Tibial nerve (tissue), 4 donors: ENCODE measurements at regions not wholly inside any gene's neighbourhood (a gene's known extent, or its start where the extent isn't known, plus 50 kb on each side); places are given as distances from the start of the nearest gene placed in this dataset.
"Not testable (repeated sequence)": the region's sequence is repeated elsewhere in the genome, so short reads cannot be mapped to it uniquely, and the experiment has no call there.

Experiments used
- DNase-seq, 2 donors: peaks; one replicate each; pipeline ENCODE4 v3.0.0-alpha.2; 2019; ENCODE audit warnings: low spot score in 2 of 2
- H3K27ac ChIP-seq, 4 donors: fragments of 200-600 bp; sonication (generic) in 3 of 4; one replicate each; pipeline ENCODE4 v1.5.1; 2017 to 2019; ENCODE audit warnings: mild to moderate bottlenecking in 1 of 4
- H3K27me3 ChIP-seq, 2 donors: fragments of 200-600 bp; sonication (generic) in 1 of 2; one replicate each; pipeline versions ENCODE4 v1.5.1 to v1.6.0; 2017 to 2019
- H3K36me3 ChIP-seq, 3 donors: fragments of 200-600 bp; sonication (generic); one replicate each; pipeline ENCODE4 v1.5.1; 2018 to 2019
- H3K4me1 ChIP-seq, 4 donors: fragments of 200-600 bp; sonication (generic) in 3 of 4; one replicate each; pipeline ENCODE4 v1.5.1; 2017 to 2019
- H3K4me3 ChIP-seq, 4 donors: fragments of 200-600 bp; sonication (generic) in 3 of 4; one replicate each; pipeline ENCODE4 v1.5.1; 2017 to 2019; ENCODE audit warnings: mild to moderate bottlenecking in 1 of 4, moderate library complexity in 1 of 4
- H3K9me3 ChIP-seq, 4 donors: fragments of 200-600 bp; sonication (generic) in 3 of 4; one replicate each; pipeline ENCODE4 v1.5.1; 2017 to 2019
- EP300 ChIP-seq, 2 donors: sonication (generic); formaldehyde crosslinking; IDR thresholded peaks; one replicate each; pipeline ENCODE4 v1.6.1; 2017; ENCODE audit warnings: antibody characterized with exemption in 2 of 2, mild to moderate bottlenecking in 1 of 2
- POLR2A ChIP-seq, 2 donors: fragments of 450-650 bp; IDR thresholded peaks; one replicate each; pipeline ENCODE4 v1.6.1; 2017; ENCODE audit warnings: antibody characterized with exemption in 2 of 2, mild to moderate bottlenecking in 2 of 2, moderate library complexity in 2 of 2
- WGBS, 2 donors: methylation state at CpG; one replicate each; pipeline ENCODE4 v1.1.5; 2018; 5-methylcytosine and 5-hydroxymethylcytosine counted together
- TF ChIP-seq, protein P1 (sequence below), 5 experiments: fragments of 200-600 bp in 3 of 5; fragments of 450-650 bp in 2 of 5; sonication (generic) in 3 of 5; IDR thresholded peaks; one replicate each; pipeline ENCODE4 v1.5.1; 2016 to 2019; ENCODE audit warnings: antibody characterized with exemption in 5 of 5, mild to moderate bottlenecking in 3 of 5, moderate library complexity in 2 of 5

DNA sequence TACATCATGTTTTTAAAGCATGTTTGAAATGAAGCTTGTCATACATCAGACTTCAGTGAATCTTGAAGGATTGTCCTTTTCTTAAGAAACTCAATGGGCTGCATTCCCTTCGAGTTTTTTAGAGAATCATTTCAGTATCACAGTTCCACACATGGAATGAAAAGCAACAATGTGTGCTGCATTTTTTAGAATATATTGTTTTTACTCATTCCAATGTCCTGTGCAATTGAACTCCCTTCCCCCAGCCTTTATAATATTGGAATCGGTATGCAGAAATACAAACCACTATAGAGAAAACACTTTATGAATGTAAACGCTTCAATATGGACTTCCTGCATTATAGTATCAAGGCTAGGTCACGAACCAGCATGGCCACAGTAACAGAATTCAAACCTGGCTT lies 634.4 kb downstream of the GATA3 start:
- Histone ChIP-seq H3K4me3 (no peak overlapping the region), H3K27me3 (no peaks in the 10 kb centered on the region), H3K27ac (no peak overlapping the region), H3K36me3 (no peaks in the 10 kb centered on the region), H3K4me1 (no peaks in the 10 kb centered on the region), H3K9me3 (no peaks in the 10 kb centered on the region)
- TF ChIP-seq POLR2A (IDR thresholded peaks at IDR 0.05) (no peak), EP300 (IDR thresholded peaks at IDR 0.05) (no peak)
- TF ChIP-seq, protein P1, sequence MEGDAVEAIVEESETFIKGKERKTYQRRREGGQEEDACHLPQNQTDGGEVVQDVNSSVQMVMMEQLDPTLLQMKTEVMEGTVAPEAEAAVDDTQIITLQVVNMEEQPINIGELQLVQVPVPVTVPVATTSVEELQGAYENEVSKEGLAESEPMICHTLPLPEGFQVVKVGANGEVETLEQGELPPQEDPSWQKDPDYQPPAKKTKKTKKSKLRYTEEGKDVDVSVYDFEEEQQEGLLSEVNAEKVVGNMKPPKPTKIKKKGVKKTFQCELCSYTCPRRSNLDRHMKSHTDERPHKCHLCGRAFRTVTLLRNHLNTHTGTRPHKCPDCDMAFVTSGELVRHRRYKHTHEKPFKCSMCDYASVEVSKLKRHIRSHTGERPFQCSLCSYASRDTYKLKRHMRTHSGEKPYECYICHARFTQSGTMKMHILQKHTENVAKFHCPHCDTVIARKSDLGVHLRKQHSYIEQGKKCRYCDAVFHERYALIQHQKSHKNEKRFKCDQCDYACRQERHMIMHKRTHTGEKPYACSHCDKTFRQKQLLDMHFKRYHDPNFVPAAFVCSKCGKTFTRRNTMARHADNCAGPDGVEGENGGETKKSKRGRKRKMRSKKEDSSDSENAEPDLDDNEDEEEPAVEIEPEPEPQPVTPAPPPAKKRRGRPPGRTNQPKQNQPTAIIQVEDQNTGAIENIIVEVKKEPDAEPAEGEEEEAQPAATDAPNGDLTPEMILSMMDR (IDR thresholded peaks at IDR 0.05): no peak
- 30 to 45% methylated on average over 4 of the region's 4 CpGs for WGBS, 2 donors
- DNase-seq: no peak

DNA sequence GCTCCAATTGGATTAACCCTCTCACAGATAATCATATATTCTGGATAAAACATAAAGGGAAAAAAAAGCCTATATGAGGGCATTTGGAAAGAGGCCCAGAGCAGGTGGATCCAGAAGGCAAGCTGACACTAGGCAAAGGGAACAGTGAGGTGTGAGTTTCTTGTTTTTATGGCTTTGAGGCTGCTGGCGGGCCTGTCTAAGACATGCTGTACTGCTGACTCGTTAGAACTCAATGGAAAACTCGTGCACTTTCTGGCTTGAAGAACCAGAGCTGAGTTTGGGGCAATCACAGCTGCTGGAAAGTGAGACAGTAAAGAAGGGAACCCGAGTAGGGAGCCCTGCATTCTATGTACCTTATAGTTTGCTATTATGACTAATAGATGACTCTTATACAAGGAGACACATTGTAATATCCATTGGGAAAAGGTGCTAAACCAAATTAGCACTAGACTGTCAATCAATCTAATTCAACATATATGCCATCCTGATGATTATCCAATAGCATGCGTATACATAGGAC lies 637.1 kb downstream of the GATA3 start:
- WGBS, 2 donors: 63 to 76% methylated on average over 5 of the region's 5 CpGs
- DNase-seq: no peak
- no peaks in the 10 kb centered on the region for H3K4me1 ChIP-seq
- H3K36me3 ChIP-seq: no peaks in the 10 kb centered on the region
- no peaks in the 10 kb centered on the region for H3K9me3 ChIP-seq
- no peak overlapping the region for H3K27ac ChIP-seq
- no peaks in the 10 kb centered on the region for H3K27me3 ChIP-seq
- TF ChIP-seq POLR2A (IDR thresholded peaks at IDR 0.05) (no peak), EP300 (IDR thresholded peaks at IDR 0.05) (no peak)
- TF ChIP-seq, protein P1 (IDR thresholded peaks at IDR 0.05): no peak
- no peak overlapping the region for H3K4me3 ChIP-seq

GRCh38 chr10:8693635-8694034 lies 639.1 kb downstream of the GATA3 start:
- H3K4me3 ChIP-seq, H3K9me3 ChIP-seq, H3K36me3 ChIP-seq, H3K4me1 ChIP-seq, H3K27me3 ChIP-seq, DNase-seq, H3K27ac ChIP-seq: not testable (repeated sequence)
- 70 to 85% methylated on average over 2 of the region's 2 CpGs for WGBS, 2 donors

GRCh38 chr10:8696746-8697145 lies 642.3 kb downstream of the GATA3 start:
- WGBS, 2 donors: 79% methylated on average over 6 of the region's 6 CpGs
- DNase-seq: no peak

GRCh38 chr10:8700689-8701088 lies 646.2 kb downstream of the GATA3 start:
- DNase-seq: no peak
- Histone ChIP-seq H3K36me3 (no peaks in the 10 kb centered on the region), H3K27ac (no peak overlapping the region), H3K4me3 (no peak overlapping the region), H3K27me3 (no peaks in the 10 kb centered on the region), H3K9me3 (no peaks in the 10 kb centered on the region), H3K4me1 (no peaks in the 10 kb centered on the region)
- TF ChIP-seq EP300 (IDR thresholded peaks at IDR 0.05) (no peak), POLR2A (IDR thresholded peaks at IDR 0.05) (no peak)
- TF ChIP-seq, protein P1 (IDR thresholded peaks at IDR 0.05): no peak

More at GRCh38 chr10:8696746-8697145, 642.3 kb downstream of the GATA3 start:
- Histone ChIP-seq H3K27ac (no peak overlapping the region), H3K36me3 (no peaks in the 10 kb centered on the region), H3K27me3 (no peaks in the 10 kb centered on the region), H3K4me1 (no peaks in the 10 kb centered on the region), H3K9me3 (no peaks in the 10 kb centered on the region), H3K4me3 (no peak overlapping the region)
- TF ChIP-seq POLR2A (IDR thresholded peaks at IDR 0.05): no peak
- TF ChIP-seq, protein P1 (IDR thresholded peaks at IDR 0.05): no peak
- no peak for TF ChIP-seq EP300 (IDR thresholded peaks at IDR 0.05)

DNA sequence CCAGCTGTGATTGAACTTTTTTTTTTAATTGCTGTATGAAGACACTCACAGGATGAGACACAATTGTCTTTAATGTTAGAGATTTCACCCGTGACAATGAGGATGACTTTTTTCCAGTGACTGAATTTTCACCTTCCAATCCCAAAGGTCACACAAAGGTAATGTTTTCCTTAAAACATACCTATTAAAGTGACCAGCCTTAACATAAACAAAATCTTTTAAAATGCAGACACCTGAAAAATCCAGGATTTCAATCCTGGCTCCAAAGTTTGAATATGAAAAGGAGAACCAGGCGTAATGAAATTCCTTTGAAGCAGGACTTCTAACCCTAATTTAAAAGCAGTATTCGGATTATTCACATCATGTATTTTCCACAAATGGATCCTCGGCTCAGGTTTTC lies 647.7 kb downstream of the GATA3 start:
- Histone ChIP-seq H3K4me3 (no peak overlapping the region), H3K36me3 (no peaks in the 10 kb centered on the region), H3K27me3 (no peaks in the 10 kb centered on the region), H3K27ac (no peak overlapping the region), H3K9me3 (no peaks in the 10 kb centered on the region), H3K4me1 (no peaks in the 10 kb centered on the region)
- DNase-seq: no peak
- TF ChIP-seq, protein P1 (IDR thresholded peaks at IDR 0.05): no peak
- TF ChIP-seq EP300 (IDR thresholded peaks at IDR 0.05) (no peak), POLR2A (IDR thresholded peaks at IDR 0.05) (no peak)
- WGBS, 2 donors: 74 to 76% methylated on average over 4 of the region's 4 CpGs
